Prostate gland (tissue), 2 donors: ENCODE measurements at regions not wholly inside any gene's neighbourhood (a gene's known extent, or its start where the extent isn't known, plus 50 kb on each side); places are given as distances from the start of the nearest gene placed in this dataset.

Experiments
- DNase-seq: peaks from one replicate; pipeline ENCODE4 v3.0.0-alpha.2; 2019; ENCODE audit warnings: low spot score
- H3K27ac ChIP-seq, 2 donors: fragments of 200-600 bp; sonication (generic); 2 replicates each; pipeline ENCODE4 v1.5.1; 2017 to 2019
- H3K27me3 ChIP-seq: fragments of 200-600 bp; sonication (generic); replicated peaks from 2 replicates; pipeline ENCODE4 v1.5.1; 2019; ENCODE audit not compliant: insufficient read depth
- H3K36me3 ChIP-seq, 2 donors: fragments of 200-600 bp; sonication (generic); 1 replicate in 1 of 2; 2 replicates in 1 of 2; pipeline versions ENCODE4 v1.5.1 to v1.8.1; 2017 to 2019
- H3K4me1 ChIP-seq: fragments of 200-600 bp; sonication (generic); replicated peaks from 2 replicates; pipeline ENCODE4 v1.5.1; 2019
- H3K4me3 ChIP-seq, 2 donors: fragments of 200-600 bp; sonication (generic); 2 replicates each; pipeline ENCODE4 v1.5.1; 2017 to 2019
- H3K9me3 ChIP-seq: fragments of 200-600 bp; sonication (generic); 2 replicates; pipeline ENCODE4 v1.5.1; 2017
- POLR2A ChIP-seq: fragments of 450-650 bp; IDR thresholded peaks from one replicate; pipeline ENCODE4 v1.6.1; 2016; ENCODE audit warnings: antibody characterized with exemption, mild to moderate bottlenecking
- POLR2AphosphoS5 ChIP-seq: sonication (generic); formaldehyde crosslinking; IDR thresholded peaks from one replicate; pipeline ENCODE4 v1.6.1; 2017; ENCODE audit warnings: antibody characterized with exemption
- WGBS: methylation state at CpG from one replicate; pipeline ENCODE4 v1.1.5; 2018; 5-methylcytosine and 5-hydroxymethylcytosine counted together
- intact Hi-C: fragments of 100-400 bp; cut with DNase I; formaldehyde crosslinking; loops from one replicate; pipeline ENCODE4 v1.14.2; 2022
- TF ChIP-seq, protein P1 (sequence below), 4 experiments: fragments of 200-600 bp in 2 of 4; fragments of 450-650 bp in 2 of 4; sonication (generic) in 2 of 4; IDR thresholded peaks; 1 replicate in 3 of 4; 2 replicates in 1 of 4; pipeline ENCODE4 v1.5.1; 2016 to 2019; ENCODE audit warnings: antibody characterized with exemption in 4 of 4, mild to moderate bottlenecking in 2 of 4, moderate library complexity in 2 of 4

DNA sequence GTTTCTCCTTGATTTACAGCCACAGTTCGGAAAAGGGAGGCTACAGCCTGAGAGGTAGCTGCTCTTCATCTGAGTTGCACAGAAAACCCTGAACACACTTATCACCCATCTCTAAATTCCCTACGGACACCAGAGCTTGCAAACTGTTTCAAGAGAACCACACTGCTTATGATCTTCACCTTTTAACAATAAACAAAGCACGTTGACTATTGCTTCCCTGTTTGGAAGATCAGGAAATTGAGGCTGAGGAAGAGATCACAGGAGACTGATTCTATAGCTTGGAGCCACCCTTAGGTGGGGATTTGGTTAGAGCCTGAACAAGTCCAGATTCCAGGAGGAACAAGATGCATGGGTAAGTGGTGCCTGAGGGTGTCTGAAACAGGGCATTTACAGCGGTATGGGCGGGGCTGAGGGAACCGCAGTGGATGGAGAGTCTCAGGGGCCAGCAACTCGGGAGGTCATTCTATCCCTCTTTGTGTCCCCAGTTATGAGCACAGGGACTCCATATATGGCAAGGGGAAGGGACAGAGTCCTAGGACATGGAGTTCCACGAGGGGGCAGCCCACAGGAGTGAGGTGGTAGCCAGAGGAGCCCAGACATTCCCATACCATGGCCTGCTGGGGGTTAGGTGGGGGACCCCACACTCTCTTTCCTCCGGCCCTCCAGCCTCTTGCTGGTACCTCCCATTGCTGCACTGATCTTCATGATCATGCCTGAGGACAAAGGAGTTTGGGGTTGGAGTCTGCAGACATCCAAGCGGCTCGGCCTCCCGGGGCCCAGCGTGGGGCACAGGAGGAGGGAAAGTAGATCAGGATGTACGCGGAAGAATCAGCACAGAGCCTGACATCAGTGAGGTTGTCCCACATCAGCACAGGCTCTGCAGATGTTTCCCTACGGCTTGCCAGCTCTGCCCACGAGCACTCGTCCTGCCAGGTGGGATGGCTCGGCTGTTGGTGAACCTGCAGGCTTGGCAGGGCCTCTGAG lies 162.3 kb upstream of the ZNF536 start:
- WGBS, result 64% methylated on average over 19 of the region's 19 CpGs
- no peak for DNase-seq
- Histone ChIP-seq H3K27ac (no peak overlapping the region), H3K4me3 (no peak overlapping the region), H3K27me3 (no peaks in the 10 kb centered on the region), H3K9me3 (no peaks in the 10 kb centered on the region), H3K4me1 (no peaks in the 10 kb centered on the region), H3K36me3 (no peaks in the 10 kb centered on the region)
- TF ChIP-seq POLR2A, result no peak
- TF ChIP-seq, protein P1, sequence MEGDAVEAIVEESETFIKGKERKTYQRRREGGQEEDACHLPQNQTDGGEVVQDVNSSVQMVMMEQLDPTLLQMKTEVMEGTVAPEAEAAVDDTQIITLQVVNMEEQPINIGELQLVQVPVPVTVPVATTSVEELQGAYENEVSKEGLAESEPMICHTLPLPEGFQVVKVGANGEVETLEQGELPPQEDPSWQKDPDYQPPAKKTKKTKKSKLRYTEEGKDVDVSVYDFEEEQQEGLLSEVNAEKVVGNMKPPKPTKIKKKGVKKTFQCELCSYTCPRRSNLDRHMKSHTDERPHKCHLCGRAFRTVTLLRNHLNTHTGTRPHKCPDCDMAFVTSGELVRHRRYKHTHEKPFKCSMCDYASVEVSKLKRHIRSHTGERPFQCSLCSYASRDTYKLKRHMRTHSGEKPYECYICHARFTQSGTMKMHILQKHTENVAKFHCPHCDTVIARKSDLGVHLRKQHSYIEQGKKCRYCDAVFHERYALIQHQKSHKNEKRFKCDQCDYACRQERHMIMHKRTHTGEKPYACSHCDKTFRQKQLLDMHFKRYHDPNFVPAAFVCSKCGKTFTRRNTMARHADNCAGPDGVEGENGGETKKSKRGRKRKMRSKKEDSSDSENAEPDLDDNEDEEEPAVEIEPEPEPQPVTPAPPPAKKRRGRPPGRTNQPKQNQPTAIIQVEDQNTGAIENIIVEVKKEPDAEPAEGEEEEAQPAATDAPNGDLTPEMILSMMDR (IDR thresholded peaks at IDR 0.05), result no peak
- no peak for TF ChIP-seq POLR2AphosphoS5
- intact Hi-C loops, result no loop called here

DNA sequence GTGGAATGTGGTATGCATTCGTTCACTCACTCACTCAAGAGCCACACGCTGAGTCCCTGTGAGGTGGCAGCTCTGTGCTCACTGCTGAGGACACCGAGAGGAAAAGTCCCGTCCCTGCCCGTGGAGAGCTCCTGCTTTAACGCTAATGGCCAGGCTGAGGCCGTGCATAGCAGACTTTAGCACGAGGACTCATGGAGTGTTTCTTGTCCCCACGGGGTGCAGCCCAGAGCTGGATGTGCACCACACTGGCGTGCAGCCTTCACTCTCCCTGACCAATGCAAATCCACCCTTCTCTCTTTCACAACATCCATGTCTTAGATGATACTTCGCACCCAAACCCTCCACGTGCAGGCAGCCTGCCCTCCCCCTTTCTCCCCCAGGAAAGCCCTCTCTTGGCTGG lies 159.6 kb upstream of the ZNF536 start:
- intact Hi-C loops, result no loop called here
- Histone ChIP-seq H3K4me3 (no peak overlapping the region), H3K4me1 (no peaks in the 10 kb centered on the region), H3K27ac (no peak overlapping the region), H3K27me3 (no peaks in the 10 kb centered on the region), H3K36me3 (no peaks in the 10 kb centered on the region), H3K9me3 (no peaks in the 10 kb centered on the region)
- no peak for DNase-seq
- no peak for TF ChIP-seq POLR2AphosphoS5
- TF ChIP-seq, protein P1 (IDR thresholded peaks at IDR 0.05), result no peak
- no peak for TF ChIP-seq POLR2A
- WGBS, result 84% methylated on average over 12 of the region's 12 CpGs

DNA sequence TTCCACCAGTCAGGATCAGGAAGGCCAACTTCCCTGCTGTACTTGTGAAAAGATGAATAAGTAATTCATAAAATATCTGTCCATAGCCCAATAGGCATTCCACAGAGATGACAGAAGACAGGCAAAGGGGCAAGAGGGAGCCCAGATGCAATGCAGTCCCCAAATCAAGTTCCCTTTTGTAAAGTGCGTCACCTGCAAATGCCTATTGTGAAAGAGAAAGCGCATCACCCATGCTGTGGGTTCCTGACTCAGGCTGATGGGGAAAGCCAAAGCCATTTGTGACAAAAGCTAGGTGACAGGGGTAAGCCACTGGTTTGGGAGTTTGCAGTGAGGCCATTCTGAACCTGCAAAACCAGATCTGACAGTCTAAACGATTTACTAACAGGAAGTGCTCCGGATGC lies 157.5 kb upstream of the ZNF536 start:
- no peak overlapping the region for H3K4me3 ChIP-seq

DNA sequence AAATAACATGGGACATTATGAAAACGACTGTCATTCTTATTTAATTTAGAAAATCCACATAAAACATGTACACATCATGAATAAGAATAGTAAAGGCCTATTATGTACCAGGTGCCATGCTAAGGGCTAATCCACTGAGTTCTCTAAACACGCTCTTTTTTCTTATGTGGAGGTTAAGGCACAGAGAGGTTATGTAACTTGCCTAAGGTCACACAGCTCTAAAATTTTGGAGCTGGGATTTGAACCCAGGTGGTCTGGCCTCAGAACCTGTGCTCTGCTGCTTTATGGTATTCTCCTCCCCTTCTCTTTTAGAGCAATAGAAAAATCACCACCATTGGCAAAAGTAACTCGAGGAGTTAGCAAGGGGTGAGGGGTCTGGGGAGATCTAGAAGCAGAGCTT lies 156.9 kb upstream of the ZNF536 start:
- TF ChIP-seq, protein P1 (IDR thresholded peaks at IDR 0.05), result no peak
- TF ChIP-seq POLR2A (no peak), POLR2AphosphoS5 (no peak)
- no peak overlapping the region for H3K4me3 ChIP-seq
- no peaks in the 10 kb centered on the region for H3K27me3 ChIP-seq
- H3K27ac ChIP-seq, result no peak overlapping the region
- no peak for DNase-seq
- no peaks in the 10 kb centered on the region for H3K36me3 ChIP-seq
- H3K9me3 ChIP-seq, result no peaks in the 10 kb centered on the region
- intact Hi-C loops, result no loop called here
- WGBS, result 73% methylated on average over 3 of the region's 3 CpGs
- no peaks in the 10 kb centered on the region for H3K4me1 ChIP-seq

More for the DNA sequence above, 157.5 kb upstream of the ZNF536 start:
- TF ChIP-seq, protein P1 (IDR thresholded peaks at IDR 0.05), result no peak
- TF ChIP-seq POLR2AphosphoS5, result no peak
- TF ChIP-seq POLR2A, result no peak
- intact Hi-C loops, result no loop called here
- Histone ChIP-seq H3K27me3 (no peaks in the 10 kb centered on the region), H3K27ac (no peak overlapping the region), H3K36me3 (no peaks in the 10 kb centered on the region), H3K4me1 (no peaks in the 10 kb centered on the region), H3K9me3 (no peaks in the 10 kb centered on the region)
- no peak for DNase-seq
- 32% methylated on average over 4 of the region's 4 CpGs for WGBS

DNA sequence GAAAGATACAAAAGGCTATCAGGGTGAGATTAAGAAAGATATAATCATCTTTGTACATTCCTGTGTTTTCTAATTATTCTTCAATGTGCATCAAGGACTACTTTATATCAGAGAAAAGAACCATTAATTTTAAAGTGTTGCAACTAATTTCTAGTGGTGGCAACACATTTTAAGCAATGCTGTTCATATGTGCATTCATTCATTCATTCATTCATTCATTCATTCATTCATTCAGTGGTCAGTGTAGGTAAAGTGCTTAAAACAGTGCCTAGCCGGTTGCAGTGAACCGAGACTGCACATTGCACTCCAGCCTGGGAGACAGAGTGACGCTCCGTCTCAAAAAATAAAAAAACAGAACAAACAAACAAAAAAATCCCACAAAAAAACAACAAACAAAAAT lies 155.7 kb upstream of the ZNF536 start:
- H3K36me3 ChIP-seq, result no peaks in the 10 kb centered on the region
- H3K4me1 ChIP-seq, result no peaks in the 10 kb centered on the region
- 93% methylated on average over 4 of the region's 4 CpGs for WGBS
- intact Hi-C loops, result no loop called here
- no peaks in the 10 kb centered on the region for H3K9me3 ChIP-seq
- TF ChIP-seq POLR2A, result no peak
- no peak overlapping the region for H3K27ac ChIP-seq
- DNase-seq, result no peak
- no peaks in the 10 kb centered on the region for H3K27me3 ChIP-seq
- no peak overlapping the region for H3K4me3 ChIP-seq
